K562 (cell line): ENCODE measurements at regions not wholly inside any gene's neighbourhood (a gene's known extent, or its start where the extent isn't known, plus 50 kb on each side); places are given as distances from the start of the nearest gene placed in this dataset.

Source experiments
- ATAC-seq: fragments of 200-7000 bp; cut with Tn5 transposase; 3 replicates; pipeline ENCODE4 v1.9.1; 2020; ENCODE audit warnings: moderate library complexity
- BruUV-seq: library from RNA; stranded (reverse); fragments of 400-500 nt; replicated peaks from 2 replicates; lab custom pipeline; 2021; lab: Mats Ljungman, UMichigan
- CTCF ChIA-PET: fragments of 300-600 bp; formaldehyde crosslinking; extraction: SDS; loops from one replicate; lab custom pipeline; 2021; ENCODE audit warnings: low intra/inter-chr PET ratio; lab: Yijun Ruan, JAX
- POLR2A ChIA-PET: fragments of 300-600, 350-650 bp; sonication (Branson Sonifier 250); formaldehyde crosslinking; extraction: SDS; loops from one replicate; lab custom pipeline; 2021; ENCODE audit warnings: antibody characterized with exemption, inconsistent platforms; lab: Yijun Ruan, JAX
- DNase-seq, 4 experiments: peaks; one replicate each; pipeline versions ENCODE4 v3.0.0 to v3.0.0-alpha.2; 2011 to 2018; ENCODE audit warnings: low spot score in 3 of 4, mixed read lengths in 3 of 4; ENCODE audit errors: extremely low read depth in 1 of 4
- FAIRE-seq: peaks from 2 replicates; lab custom pipeline; 2011; peaks lifted over from hg19 to GRCh38; lab: Jason Lieb, UNC
- H2AFZ ChIP-seq: 2 replicates; pipeline ENCODE4 v1.6.0; 2011; ENCODE audit warnings: low read depth, low read length, control low read depth, inconsistent platforms
- H3K27ac ChIP-seq: fragments of 200-600 bp; 3 replicates; pipeline ENCODE4 v1.8.0; 2011; ENCODE audit warnings: low read depth, mild to moderate bottlenecking, control low read depth, inconsistent platforms, low read length, moderate library complexity, mixed read lengths; ENCODE audit errors: extremely low read depth
- H3K27me3 ChIP-seq, 2 experiments: fragments of 300-600 bp in 1 of 2; 2 replicates in 1 of 2; 3 replicates in 1 of 2; pipeline versions ENCODE4 v1.6.0 to v1.8.0; 2011; ENCODE audit warnings: inconsistent platforms in 2 of 2, low read length in 2 of 2, mild to moderate bottlenecking in 1 of 2, mixed read lengths in 1 of 2, moderate library complexity in 1 of 2; ENCODE audit not compliant: control insufficient read depth in 2 of 2, insufficient read depth in 2 of 2
- H3K36me3 ChIP-seq: fragments of 300-600 bp; 3 replicates; pipeline ENCODE4 v1.8.0; 2011; ENCODE audit warnings: mild to moderate bottlenecking, low read length, inconsistent platforms; ENCODE audit not compliant: control insufficient read depth, insufficient read depth
- H3K4me1 ChIP-seq, 2 experiments: fragments of 200-600 bp in 1 of 2; replicated peaks in 1 of 2; 2 replicates in 1 of 2; 3 replicates in 1 of 2; pipeline versions ENCODE4 v1.5.1 to v1.8.0; 2011; ENCODE audit warnings: inconsistent platforms in 2 of 2, low read length in 2 of 2, mild to moderate bottlenecking in 1 of 2, mixed read lengths in 1 of 2, moderate library complexity in 1 of 2; ENCODE audit not compliant: control insufficient read depth in 2 of 2, insufficient read depth in 2 of 2
- H3K4me2 ChIP-seq: 2 replicates; pipeline ENCODE4 v1.6.1; 2011; ENCODE audit warnings: low read length, control low read depth, inconsistent platforms, mixed read lengths; ENCODE audit not compliant: insufficient read depth
- H3K4me3 ChIP-seq: fragments of 200-600 bp; sonication (generic), shearing (Covaris generic); 2 replicates; pipeline ENCODE4 v1.5.1; 2016; ENCODE audit warnings: control low read depth, inconsistent platforms
- H3K79me2 ChIP-seq: fragments of 200-600 bp; 3 replicates; pipeline ENCODE4 v1.8.0; 2011; ENCODE audit warnings: low read length, inconsistent platforms; ENCODE audit not compliant: control insufficient read depth, insufficient read depth
- H3K9ac ChIP-seq, 2 experiments: 2 replicates each; pipeline versions ENCODE4 v1.6.0 to v1.6.1; 2011; ENCODE audit warnings: low read depth in 2 of 2, low read length in 2 of 2, control low read depth in 1 of 2, inconsistent platforms in 1 of 2, mild to moderate bottlenecking in 1 of 2, mixed read lengths in 1 of 2; ENCODE audit not compliant: insufficient read depth in 1 of 2
- H3K9me1 ChIP-seq: one replicate; pipeline ENCODE4 v1.6.0; 2011; ENCODE audit warnings: inconsistent platforms, mild to moderate bottlenecking, low read length, moderate library complexity; ENCODE audit not compliant: control insufficient read depth, insufficient read depth
- H3K9me3 ChIP-seq: replicated peaks from 2 replicates; pipeline ENCODE4 v1.5.1; 2011; ENCODE audit warnings: low read depth, low read length, inconsistent platforms; ENCODE audit not compliant: control insufficient read depth, insufficient read depth
- H4K20me1 ChIP-seq: replicated peaks from 2 replicates; pipeline ENCODE4 v1.6.1; 2011; ENCODE audit warnings: low read length, inconsistent platforms, mixed read lengths; ENCODE audit not compliant: control insufficient read depth, insufficient read depth
- ARID1B ChIP-seq: fragments of 450-650 bp; IDR thresholded peaks from 2 replicates; pipeline ENCODE4 v1.6.1; 2016; ENCODE audit warnings: antibody characterized with exemption, mild to moderate bottlenecking, inconsistent platforms
- CEBPZ ChIP-seq: fragments of 150-350 bp; IDR thresholded peaks from 2 replicates; pipeline ENCODE4 v1.6.1; 2014; ENCODE audit warnings: low read depth, mild to moderate bottlenecking, low read length, borderline replicate concordance
- CHD1 ChIP-seq: fragments of 200-600 bp; sonication (generic); IDR thresholded peaks from one replicate; pipeline ENCODE4 v1.6.1; 2012; ENCODE audit warnings: mild to moderate bottlenecking, moderate library complexity, low read length, inconsistent platforms
- CREM ChIP-seq: IDR thresholded peaks from 2 replicates; pipeline ENCODE4 v1.6.1; 2014; ENCODE audit warnings: antibody characterized with exemption, low read depth
- HCFC1 ChIP-seq: IDR thresholded peaks from 2 replicates; pipeline ENCODE4 v1.6.1; 2012; ENCODE audit warnings: low read depth, low read length, improper control_type of control experiment
- HDAC3 ChIP-seq: fragments of 450-650 bp; IDR thresholded peaks from 2 replicates; pipeline ENCODE4 v1.6.1; 2018; ENCODE audit warnings: borderline replicate concordance, mild to moderate bottlenecking, moderate library complexity; ENCODE audit not compliant: partially characterized antibody
- HIVEP1 ChIP-seq: fragments of 250-450 bp; sonication (Bioruptor Pico); IDR thresholded peaks from 2 replicates; pipeline ENCODE4 v1.4.0; 2020; ENCODE audit warnings: mild to moderate bottlenecking
- MEF2D ChIP-seq: conservative IDR thresholded peaks from 2 replicates; pipeline ENCODE4 v1.6.1; 2016; ENCODE audit warnings: low read depth, missing genetic modification characterization, missing compliant biosample characterization
- MYC ChIP-seq, 2 experiments: fragments of 250-450 bp in 1 of 2; sonication (Bioruptor Pico) in 1 of 2; IDR thresholded peaks; 2 replicates each; pipeline versions ENCODE4 v1.5.1 to v1.6.1; 2012 to 2021; ENCODE audit warnings: low read depth in 2 of 2, borderline replicate concordance in 1 of 2, improper control_type of control experiment in 1 of 2, low read length in 1 of 2, mild to moderate bottlenecking in 1 of 2, moderate library complexity in 1 of 2
- STAG1 ChIP-seq: sonication (generic); formaldehyde crosslinking; IDR thresholded peaks from 2 replicates; pipeline ENCODE4 v1.5.0; 2020; ENCODE audit warnings: missing genetic modification reagents, borderline replicate concordance
- TAF15 ChIP-seq: fragments of 200-400 bp; formaldehyde crosslinking; IDR thresholded peaks from 2 replicates; pipeline ENCODE4 v1.6.1; 2017; ENCODE audit warnings: mild to moderate bottlenecking, low read depth, low read length, moderate library complexity
- XRCC4 ChIP-seq: IDR thresholded peaks from one replicate; pipeline ENCODE4 v1.6.1; 2011; ENCODE audit not compliant: insufficient read depth, insufficient read length; ENCODE audit errors: extremely low read depth
- ZC3H4 ChIP-seq: sonication (generic); formaldehyde crosslinking; IDR thresholded peaks from 2 replicates; pipeline ENCODE4 v1.9.0; 2021; ENCODE audit warnings: missing genetic modification reagents, borderline replicate concordance
- ZNF354B ChIP-seq: fragments of 250-450 bp; sonication (Bioruptor Pico); IDR thresholded peaks from 2 replicates; pipeline ENCODE4 v1.4.0; 2020
- WGBS: fragments of 100-300 bp; shearing (Covaris generic); methylation state at CpG from one replicate; pipeline ENCODE4 v1.1.6; 2016; ENCODE audit warnings: low coverage, mixed read lengths; ENCODE audit not compliant: insufficient coverage; ENCODE audit errors: missing lambda C conversion rate; 5-methylcytosine and 5-hydroxymethylcytosine counted together
- in situ Hi-C: fragments of 300-500 bp; cut with MboI; formaldehyde crosslinking; loops from 4 replicates; pipeline ENCODE4 v1.15.0; 2018; ENCODE audit warnings: inconsistent platforms, mixed read lengths
- intact Hi-C: fragments of 100-400 bp; cut with micrococcal nuclease; formaldehyde crosslinking; loops from 2 replicates; pipeline ENCODE4 v1.14.2; 2022
- TF ChIP-seq, protein P1 (sequence below), 2 experiments: fragments of 450-650 bp; conservative IDR thresholded peaks; 2 replicates each; pipeline ENCODE4 v1.6.1; 2017; ENCODE audit warnings: mild to moderate bottlenecking in 2 of 2, moderate library complexity in 2 of 2

DNA sequence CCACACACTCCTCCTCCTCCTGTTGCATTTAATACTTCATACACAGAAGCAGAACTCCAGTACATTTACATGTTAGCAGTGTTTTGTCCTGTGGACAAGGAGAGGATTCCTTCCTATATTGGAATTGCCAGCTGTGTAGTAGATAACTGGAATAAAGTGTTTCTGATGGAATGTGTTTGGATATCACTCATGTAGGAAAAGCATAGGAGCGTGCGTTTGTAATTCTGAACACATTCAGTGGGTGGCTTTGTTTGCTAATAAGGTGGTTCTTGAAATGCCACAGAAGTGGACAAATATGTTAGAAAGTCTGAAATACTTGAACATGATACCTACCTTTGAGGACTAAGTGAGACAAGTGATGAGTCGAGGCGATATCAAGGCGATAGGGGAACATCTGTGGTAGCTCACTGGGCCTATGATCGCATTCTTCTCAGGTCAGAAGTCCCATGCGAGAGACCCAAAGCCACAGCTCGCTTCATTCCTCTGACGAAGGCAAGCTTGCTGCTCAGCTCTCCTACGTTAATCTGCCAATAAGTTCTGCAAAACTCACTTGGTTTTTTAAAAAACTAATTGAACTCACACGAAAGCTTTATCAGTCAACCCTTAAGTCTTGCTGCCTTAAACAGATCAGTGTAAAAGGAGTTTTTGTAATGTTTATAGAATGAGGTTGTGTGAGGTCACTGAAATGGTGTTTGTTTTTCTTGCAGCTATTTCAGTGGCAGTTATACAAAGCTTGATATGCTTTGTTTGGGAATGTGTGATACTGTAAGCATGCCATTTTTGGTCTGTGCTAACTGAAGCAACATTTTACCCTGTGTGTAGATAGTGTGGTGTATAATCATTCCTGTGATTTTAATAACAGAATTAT, 159.9 kb downstream of the SOX4 start (continued):
- no peak for TF ChIP-seq HDAC3
- no peak for TF ChIP-seq ZNF354B (CRISPR knock-in tag)
- no peak for TF ChIP-seq CHD1
- TF ChIP-seq, protein P1, sequence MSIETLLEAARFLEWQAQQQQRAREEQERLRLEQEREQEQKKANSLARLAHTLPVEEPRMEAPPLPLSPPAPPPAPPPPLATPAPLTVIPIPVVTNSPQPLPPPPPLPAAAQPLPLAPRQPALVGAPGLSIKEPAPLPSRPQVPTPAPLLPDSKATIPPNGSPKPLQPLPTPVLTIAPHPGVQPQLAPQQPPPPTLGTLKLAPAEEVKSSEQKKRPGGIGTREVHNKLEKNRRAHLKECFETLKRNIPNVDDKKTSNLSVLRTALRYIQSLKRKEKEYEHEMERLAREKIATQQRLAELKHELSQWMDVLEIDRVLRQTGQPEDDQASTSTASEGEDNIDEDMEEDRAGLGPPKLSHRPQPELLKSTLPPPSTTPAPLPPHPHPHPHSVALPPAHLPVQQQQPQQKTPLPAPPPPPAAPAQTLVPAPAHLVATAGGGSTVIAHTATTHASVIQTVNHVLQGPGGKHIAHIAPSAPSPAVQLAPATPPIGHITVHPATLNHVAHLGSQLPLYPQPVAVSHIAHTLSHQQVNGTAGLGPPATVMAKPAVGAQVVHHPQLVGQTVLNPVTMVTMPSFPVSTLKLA (conservative IDR thresholded peaks at IDR 0.05) = no peak
- TF ChIP-seq, all 486 proteins: peak for 0

DNA sequence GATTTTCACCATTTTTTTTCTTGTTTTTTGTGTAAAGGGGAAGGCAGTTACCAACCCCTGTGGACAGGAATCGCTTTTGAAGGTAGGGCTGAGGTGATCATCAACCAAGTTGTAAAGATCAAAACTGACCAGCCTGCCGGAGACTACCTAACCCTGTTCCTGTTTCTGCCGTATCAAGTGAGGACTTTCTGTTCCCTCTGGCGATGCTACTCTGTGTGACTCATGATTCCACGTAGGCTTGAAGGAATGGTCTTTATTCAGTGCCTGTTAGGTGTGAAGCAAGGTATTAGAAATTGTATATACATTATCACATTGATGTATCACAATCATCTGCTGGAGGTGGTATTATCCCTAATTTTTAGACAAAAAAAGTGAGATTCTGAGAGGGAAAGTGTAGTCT, 161.3 kb downstream of the SOX4 start:
- ATAC-seq = no peak
- Histone ChIP-seq H3K9me1 (no peaks in the 10 kb centered on the region), H3K36me3 (no peaks in the 10 kb centered on the region), H3K4me3 (no peak overlapping the region), H3K4me1 (no peaks in the 10 kb centered on the region; a peak in 1 of 5 replicates), H3K79me2 (no peaks in the 10 kb centered on the region), H3K27me3 (peaks cover 2 to 13% of the 10 kb centered on the region in 2 experiments; a peak in 4 of 5 replicates), H3K9ac (no peak overlapping the region), H4K20me1 (no peaks in the 10 kb centered on the region; the same call in 1 of the 2 replicates), H3K4me2 (no peak overlapping the region), H3K27ac (no peak overlapping the region), H2AFZ (no peak overlapping the region), H3K9me3 (no peaks in the 10 kb centered on the region)
- CTCF ChIA-PET = no interaction called here
- no peak for DNase-seq
- no TSS peak for BruUV-seq
- POLR2A ChIA-PET = no interaction called here
- 0% methylated on average over 5 of the region's 5 CpGs for WGBS
- in situ Hi-C loops (no loop called here), intact Hi-C loops (no loop called here)
- no peak for FAIRE-seq
- TF ChIP-seq HCFC1 = no peak
- TF ChIP-seq STAG1 (CRISPR knock-in tag) = no peak
- TF ChIP-seq XRCC4 = no peak
- TF ChIP-seq ARID1B = no peak
- TF ChIP-seq MEF2D (tag) = no peak
- no peak for TF ChIP-seq TAF15
- no peak for TF ChIP-seq CEBPZ
- no peak for TF ChIP-seq ZC3H4 (CRISPR knock-in tag)
- no peak for TF ChIP-seq CREM
- TF ChIP-seq MYC (IDR thresholded peaks at IDR 0.05; ENCODE audit: low read depth, low read length) = no peak
- TF ChIP-seq MYC (CRISPR knock-in tag; IDR thresholded peaks at IDR 0.05; ENCODE audit: borderline replicate concordance, low read depth) = no peak
- TF ChIP-seq HIVEP1 (CRISPR knock-in tag) = no peak
